GM04503 (cell line): ENCODE measurements at regions not wholly inside any gene's neighbourhood (a gene's known extent, or its start where the extent isn't known, plus 50 kb on each side); places are given as distances from the start of the nearest gene placed in this dataset.
A peak's percentile ranks its signal among the peaks of the same experiment; 100 is the strongest.
"Not testable (repeated sequence)": the region's sequence is repeated elsewhere in the genome, so short reads cannot be mapped to it uniquely, and the experiment has no call there.

Experiments
- DNase-seq: peaks from one replicate; pipeline ENCODE4 v3.0.0-alpha.2; 2012; ENCODE audit warnings: low read depth

DNA sequence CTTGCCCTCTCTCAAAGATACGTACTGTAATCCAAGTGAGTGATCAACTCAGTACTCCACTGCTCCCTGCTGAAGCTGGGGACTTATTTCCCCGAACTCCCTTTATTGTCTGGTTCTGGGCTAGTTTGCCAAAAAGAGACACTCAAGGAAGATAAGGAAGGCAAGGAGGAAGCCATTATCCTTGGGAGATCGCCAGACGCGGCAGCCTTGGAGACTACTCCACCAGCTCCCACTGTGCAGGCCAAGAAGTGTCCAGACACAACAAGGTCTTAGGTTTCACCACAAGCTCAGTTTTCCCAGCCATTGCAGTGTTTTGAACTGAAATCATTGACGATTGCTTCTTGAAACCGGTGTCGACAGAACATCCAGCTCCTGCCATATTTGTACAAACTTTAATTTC lies 439.6 kb upstream of the UBE2E3 start:
- DNase-seq = no peak

DNA sequence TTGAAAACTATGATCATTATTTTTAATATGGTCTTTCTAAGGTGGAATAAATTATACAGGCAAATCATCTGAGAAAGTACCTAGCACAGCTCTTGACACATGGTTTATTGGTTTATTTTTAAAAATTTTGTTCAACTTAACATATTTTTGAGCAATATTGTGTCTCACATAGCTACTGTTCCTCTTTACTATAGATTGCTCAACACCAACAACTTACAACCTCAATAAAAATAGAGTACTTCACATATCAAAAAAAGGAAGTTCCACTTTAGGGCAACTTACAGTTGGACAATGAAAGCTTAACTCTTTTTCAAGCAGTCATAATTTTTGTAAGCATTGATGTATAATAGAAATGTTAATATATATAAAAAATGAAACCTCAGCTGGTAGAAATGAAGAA lies 440.9 kb upstream of the UBE2E3 start:
- no peak for DNase-seq

DNA sequence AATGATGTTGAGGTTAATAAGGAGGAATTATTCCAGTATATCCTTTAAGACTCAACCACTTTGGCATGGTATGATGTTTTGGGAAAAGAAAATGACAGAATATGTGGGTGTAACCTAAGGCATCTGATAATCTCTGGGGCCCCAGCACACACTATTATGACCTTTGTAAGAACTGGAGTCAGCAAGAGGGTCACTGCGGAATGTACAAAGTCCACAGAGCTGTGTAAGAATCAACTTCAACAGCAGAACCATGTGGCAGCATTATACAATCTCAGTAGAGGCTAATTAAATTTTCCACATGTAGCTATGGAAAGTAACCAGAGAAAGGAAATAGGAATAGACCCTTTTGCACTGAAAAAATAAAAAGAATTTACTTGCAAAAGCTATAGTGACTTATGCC lies 445.1 kb upstream of the UBE2E3 start:
- no peak for DNase-seq

DNA sequence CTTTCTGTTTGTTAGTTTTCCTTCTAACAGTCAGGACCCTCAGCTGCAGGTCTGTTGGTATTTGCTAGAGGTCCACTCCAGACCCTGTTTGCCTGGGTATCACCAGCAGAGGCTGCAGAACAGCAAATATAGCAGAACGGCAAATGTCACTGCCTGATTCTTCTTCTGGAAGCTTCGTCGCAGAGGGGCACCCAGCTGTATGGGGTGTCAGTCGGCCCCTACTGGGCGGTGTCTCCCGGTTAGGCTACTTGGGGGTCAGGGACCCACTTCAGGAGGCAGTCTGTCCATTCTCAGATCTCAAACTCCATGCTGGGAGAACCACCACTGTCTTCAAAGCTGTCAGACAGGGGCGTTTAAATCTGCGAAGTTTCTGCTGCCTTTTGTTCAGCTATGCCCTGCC lies 448.6 kb upstream of the UBE2E3 start:
- DNase-seq = not testable (repeated sequence)

DNA sequence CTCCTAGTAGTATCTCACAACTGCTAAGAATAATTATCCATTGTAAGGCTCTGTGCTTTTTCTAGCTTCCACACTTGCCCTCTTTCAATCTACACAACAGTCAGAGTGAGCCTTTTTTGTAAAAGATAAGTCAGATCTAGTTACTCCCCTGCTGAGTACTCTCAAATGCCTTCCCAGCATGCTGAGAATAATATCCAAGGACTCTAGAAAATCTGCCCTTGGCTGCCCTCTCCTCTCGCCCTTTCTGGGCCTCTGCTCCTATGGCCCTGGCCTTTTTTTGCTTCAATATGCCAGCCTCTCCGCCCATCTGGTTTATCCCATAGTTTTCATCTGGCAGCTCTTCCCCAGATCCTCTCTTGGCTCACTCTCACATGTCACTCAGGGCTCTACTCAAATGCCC lies 455.9 kb upstream of the UBE2E3 start:
- DNase-seq = no peak

DNA sequence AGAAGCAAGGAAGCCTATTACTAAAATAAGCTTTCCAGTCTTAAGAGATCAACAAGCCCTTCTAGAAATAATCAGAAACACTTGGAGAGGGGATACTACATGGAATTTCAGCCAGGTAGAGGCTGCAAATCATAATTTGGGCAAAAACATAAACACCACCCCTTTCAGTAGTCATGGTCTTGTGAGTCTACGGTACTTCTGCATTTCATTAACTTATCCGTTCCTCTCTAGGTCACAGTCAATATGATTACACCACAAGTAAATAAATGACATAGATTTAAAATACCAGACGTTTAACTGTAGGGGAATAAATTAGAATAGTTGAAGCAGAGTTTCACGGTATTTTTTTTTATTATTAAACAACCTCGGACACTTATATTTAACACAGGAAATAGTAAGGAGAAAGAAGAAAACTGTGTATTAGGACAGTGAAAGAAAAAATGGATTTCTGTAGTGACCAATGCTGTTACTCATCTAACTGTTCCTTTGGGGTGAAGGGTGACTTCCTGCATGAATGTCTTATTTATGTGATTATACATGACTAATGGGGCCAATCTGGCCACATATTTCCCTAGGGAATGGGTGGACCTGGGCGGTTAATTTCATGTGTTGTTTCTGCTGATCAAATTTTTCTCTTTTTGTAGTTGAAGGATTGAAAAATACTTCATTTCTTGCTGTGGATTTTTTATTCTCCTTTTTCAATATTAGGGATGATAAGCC lies 456.6 kb upstream of the UBE2E3 start:
- peak; percentile 64 for DNase-seq

DNA sequence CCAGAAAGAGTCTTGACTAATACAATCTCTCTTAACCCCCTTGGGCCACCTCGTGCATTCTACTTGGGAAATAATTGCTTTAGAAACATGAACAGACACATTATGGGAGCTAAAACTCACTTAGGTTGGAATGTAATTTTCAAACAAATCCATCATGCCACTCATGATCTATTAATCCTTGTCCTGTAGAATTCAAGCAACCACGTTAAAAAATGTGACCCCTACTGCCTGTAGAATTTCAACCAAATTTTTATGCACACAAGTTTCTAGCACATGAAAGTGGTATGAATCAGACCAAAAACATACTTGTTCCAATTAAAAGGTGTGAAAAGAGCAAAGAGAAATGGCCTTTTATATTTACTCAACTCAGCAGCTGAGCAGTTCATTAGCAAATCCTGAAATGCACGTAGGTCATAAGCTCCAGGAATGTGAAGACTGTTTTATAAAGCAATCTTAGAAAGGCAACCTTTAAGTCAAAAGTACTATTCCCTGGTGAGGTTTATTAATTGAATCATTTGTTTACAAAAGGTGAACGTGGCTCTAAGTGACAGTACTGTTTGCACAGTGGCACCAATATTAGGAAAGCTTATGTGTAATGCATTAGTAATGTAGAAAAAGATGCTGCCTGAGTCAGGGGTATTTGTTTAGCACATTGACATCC lies 459.4 kb upstream of the UBE2E3 start:
- DNase-seq = no peak

DNA sequence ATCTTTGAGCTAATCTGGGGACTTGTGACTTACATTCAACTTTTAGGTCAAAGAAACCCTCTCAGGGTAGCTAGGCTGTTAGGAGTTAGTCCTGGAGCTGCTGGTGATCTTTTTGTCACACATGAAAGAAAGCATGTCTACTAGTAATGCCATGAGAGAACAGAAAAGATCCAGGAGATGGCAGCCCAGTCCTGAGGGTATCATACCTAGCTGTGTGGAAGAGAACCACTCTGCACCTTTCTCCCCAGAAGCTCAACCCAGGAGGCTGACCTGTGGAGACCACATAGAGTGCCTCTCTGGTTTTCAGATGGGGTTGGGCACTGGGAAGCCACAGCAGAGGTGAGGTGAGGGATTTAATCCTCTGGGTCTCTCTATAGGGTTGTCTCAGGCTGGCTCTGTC lies 460.2 kb upstream of the UBE2E3 start:
- no peak for DNase-seq

DNA sequence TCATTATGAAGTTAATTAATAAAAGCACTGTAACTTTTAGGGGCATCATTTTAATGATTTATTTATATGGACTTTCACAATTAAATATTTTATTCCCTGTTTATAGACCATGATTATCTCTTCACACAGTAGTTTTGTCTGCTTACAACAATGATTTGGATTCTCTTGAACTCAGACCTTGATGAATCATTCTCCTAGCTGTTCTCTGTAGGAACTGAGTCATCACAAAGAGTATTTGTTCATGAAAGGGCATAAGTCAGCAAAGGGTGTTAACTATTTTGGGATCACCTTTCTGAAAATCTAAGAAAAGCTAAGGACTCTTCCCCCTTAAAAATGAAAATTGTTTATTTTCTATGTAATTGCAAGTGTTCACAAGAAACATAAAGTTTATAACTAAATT lies 461.1 kb upstream of the UBE2E3 start:
- DNase-seq = no peak

DNA sequence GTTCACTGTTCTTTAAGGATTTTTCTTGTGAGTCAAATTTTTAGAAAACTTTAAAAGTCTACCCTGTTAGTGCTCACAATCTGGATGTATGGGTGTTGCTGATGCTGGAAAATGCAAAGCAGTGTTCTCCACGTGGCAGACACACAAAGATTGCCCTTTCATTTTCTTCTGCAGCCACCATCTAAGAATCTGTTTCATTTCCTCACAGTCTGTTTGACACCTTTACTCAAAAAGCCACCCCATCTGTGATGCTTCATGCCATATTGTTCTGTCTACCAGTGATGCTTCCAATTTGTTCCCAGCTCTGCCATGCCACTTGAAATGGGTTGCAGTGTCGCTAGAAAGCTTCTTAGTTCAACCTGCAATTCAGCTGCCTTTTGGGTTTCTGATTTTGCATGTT lies 464.2 kb upstream of the UBE2E3 start:
- DNase-seq = no peak

DNA sequence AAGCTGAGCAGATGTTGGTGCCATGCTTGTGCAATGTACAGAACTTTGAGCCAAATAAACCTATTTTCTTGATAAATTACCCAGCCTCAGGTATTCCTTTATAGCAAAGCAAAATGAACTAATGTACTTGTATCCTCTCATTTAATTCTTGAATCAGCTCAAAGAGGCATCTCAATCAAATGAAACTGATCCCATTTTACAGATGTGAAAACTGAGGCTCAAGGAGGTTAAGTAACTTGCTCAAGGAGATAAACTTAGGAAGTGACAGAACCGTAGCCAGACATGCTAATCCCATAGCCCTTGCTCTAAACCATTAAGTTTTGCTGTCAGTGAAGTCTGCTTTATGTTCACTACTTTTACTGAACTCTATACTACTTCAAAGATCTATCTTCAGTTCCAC lies 467.0 kb upstream of the UBE2E3 start:
- DNase-seq = no peak

DNA sequence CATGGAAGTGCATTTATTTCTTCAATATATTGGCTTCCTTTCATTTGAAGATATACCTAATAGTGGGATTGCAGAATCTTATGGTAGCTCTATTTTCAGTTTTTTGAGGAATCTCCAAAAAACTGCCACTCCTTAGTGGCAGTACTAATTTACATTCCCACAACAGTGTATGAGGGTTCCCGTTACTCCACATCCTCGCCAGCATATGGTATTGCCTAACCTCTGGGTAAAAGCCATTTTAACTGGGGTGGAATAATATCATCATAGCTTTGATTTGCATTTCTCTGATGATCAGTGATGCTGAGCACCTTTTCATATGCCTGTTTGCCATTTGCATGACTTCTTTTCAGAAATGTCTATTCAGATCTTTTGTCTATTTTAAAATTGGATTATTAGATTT lies 471.9 kb upstream of the UBE2E3 start:
- no peak for DNase-seq

DNA sequence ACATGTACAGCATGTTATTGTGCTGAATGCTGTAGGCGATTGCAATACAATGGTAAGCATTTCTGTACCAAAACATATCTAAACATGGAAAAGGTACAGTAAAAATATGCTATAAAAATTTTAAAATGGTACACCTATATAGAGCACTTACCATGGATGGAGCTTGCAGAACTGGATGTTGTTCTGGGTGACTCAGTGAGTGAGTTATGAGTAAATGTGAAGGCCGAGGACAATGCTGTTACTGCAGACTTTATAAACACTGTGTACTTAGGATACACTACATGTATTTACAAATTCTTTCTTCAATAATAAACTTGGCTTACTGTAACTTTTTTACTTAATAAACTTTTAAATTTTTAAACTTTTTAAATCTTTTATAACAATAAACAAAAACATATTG lies 473.4 kb upstream of the UBE2E3 start:
- no peak for DNase-seq

DNA sequence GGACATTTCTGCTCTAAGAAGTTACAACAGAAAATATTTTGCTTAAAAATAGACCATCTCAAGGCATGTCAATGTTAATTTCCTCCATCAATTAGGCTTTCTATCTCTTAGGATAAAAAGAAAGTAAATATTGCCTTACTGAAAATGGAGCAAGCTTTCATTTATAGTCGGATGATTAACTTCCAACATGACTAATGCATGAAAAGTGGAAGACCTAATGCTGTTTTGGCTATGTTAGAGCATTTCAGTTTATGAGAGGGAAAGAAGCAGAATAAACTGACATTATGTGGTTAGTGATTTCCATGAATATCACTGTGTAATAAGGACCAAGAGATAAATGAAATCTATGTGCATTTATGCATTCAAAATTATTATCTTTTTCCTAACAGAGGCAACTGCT lies 475.2 kb upstream of the UBE2E3 start:
- no peak for DNase-seq

DNA sequence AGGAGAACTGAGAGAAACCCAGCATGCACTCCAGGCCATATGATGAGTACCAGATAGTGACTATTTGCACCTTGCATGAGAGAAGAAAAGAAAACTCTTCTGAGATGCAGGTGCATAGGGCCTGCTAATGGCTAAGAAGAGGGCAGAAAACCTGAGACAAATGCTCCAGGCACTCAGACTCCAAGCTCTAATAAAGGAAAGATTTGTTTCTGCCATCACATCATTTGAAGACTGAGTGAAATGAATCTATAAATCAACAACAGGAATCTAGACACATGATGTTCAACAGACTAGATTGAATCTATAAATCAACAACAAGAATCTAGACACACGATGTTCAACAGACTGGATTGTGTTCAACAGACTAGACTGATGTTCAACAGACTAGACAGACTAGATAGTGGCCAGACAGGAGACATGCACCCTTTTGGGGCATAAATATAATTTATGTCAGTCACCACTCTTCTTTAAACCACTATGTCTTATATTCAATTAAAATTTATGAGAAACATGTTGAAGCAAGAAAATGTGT lies 482.7 kb upstream of the UBE2E3 start:
- no peak for DNase-seq

DNA sequence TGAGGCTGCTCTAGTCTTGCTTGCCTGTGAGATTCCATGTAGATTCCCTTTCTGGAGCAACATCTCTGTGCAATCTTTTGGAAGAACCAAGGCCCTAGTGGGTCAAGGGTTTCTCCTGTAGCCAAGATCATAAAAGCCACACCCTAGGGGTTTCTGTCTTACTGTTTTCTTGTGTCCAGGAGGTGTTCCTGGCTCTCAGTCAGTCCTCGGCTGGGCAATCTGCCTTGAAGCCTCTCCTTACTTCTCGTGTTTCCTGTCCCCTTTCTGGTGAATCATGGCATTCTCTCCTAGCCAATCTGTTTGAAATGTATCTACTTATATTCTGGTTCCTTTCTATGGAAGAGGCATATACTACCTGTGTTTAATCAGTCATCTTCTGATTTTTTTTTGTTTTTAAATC lies 484.8 kb upstream of the UBE2E3 start:
- no peak for DNase-seq

DNA sequence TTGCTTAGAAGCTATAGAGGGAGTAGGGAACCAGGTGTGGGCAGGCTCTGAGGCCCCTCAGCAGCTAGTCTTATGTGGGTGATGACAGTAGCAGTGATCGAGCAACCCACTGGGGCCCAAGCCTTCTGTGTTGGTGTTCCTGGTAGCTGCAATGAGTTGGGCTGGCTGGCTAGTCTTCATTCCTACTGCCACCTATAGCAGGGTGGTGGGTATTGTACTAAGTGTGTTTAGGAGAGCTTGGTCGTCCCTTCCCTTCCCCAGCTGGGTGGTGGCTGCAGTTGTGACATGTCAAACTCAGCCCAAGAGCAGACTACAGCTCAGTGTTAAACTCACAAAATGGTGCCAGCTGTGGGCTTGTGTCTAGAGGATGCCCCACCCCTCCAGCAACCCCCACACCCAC lies 486.1 kb upstream of the UBE2E3 start:
- DNase-seq = no peak

DNA sequence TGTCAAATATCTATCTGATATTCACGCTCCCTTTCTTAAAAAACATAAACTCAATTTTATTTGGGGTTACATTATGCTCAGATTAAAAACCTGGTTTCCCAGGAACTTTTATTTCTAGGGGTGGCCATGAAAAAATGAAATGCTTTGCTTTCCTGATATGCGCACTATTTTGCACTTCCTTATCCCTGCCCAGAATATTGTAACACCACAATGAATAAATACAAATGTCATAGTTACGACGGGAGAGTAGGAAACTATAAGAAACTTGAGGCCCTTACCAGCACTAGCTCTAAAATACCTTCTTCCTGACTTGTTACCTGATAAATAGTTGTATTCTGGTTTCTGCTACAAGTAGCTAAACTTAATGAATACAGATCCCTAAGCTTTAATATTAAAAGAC lies 475.6 kb upstream of the CWC22 start:
- DNase-seq = no peak

DNA sequence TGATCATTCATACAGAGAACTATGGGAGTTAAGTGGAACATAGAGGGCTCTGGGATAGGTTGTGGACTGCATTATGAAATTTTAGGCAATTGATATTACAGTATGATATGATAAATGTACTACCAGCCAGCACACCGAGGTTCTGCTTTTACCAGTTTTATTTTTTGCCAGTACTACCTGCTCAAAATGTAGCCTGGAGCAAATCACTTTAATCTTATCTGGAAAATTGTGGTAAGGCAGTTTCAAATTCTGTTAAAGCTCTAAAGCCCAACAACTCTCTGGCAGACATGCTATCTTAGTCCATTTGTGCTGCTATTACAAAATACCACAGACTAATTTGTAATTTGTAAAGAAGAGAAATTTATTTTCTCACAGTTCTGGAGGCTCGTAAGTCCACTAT lies 474.9 kb upstream of the CWC22 start:
- no peak for DNase-seq

DNA sequence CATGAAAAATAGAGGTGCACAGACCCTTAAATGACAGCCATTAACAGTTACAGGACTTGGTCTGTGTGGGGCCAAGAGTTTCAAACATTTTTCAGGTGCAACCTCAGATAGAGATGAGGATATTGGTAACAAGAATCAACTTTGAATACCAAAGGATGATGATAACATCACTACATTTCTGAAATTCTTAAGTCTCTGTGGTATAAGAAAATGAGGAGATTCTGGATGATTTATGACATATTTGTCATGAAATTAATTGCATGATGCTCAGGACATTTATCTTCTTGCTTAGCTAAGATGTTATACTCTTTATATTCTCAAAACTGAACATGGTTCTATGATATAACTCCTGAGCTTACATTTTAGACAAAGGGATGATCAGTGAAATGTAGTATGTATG lies 471.8 kb upstream of the CWC22 start:
- peak; percentile 21 for DNase-seq

DNA sequence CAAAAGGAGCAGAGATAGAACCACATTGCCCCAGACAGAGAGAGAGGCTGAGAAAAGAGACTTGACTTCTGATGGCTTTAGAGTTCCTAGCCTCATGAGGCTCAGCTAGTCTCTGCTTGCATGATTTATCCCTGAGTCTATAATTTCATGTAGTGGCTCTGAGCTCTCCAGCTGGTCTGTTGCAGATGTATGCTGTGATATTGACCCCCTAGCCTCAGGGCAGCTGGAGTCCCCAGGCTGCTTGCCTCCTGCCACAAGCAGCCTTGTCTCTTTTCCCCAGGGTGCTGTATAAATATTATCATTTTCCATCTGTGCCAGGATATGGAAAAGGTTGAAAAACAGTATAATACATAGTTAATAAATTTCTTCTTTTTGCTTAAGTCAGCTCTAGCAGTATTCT lies 467.6 kb upstream of the CWC22 start:
- no peak for DNase-seq

DNA sequence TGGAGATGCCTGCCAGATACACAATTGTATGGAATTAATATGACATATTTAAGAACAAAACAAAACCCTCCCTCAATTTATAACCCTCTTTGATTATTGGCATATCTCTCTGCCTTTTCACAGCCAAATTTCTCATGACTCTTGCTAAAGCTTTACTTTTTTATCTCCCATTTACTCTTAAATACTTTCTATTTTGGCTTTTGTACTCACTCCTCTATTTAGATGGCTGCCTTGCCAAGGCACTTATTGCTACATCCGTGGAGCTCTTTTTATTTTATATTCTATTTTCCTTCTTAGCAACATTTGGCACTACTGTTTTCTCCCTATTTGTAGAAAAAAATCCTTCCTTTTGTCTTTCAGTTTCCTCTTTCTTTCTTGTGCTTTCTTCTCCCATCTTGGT lies 466.4 kb upstream of the CWC22 start:
- no peak for DNase-seq

DNA sequence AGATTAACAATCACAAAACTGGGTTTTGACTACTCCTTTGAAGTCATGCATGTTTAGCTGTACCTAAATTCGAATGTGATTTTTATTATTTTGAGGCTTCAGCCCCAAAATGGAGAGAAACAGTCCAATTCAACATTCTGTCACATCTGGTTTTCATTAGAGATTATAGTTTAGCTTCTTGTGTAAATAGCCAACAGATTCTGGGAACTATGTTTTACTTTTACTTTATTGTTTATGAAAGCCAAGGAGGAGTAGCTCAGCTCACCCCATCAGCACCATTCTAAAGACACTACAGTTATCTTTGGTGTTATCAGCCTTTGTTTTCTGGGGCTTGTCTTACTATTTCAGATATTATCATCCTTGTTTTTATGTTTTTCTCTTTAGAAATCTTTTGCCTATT lies 465.0 kb upstream of the CWC22 start:
- peak; percentile 27 for DNase-seq

DNA sequence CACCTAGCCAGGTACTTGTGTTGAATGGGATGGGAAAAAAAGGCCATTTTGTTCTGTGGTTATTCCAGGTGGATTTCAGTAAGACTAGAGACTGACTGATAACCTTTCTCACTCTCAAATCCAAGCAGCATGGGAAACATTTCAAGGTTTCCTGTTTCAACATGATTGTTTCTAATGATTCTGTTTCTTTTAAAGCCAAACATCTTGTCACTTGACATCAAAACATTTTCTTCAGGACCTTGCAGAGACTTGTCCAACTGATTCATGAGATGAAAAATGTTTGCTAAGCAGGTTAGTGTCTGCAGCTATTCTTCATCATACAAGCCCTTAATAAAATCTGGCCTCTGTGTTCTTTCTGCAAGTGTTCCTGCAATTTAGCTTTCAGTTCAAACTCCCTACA lies 456.5 kb upstream of the CWC22 start:
- DNase-seq = no peak
